ENCODE measurements at regions not wholly inside any gene's neighbourhood (a gene's known extent, or its start where the extent isn't known, plus 50 kb on each side); places are given as distances from the start of the nearest gene placed in this dataset.

- intact Hi-C loops (cut with micrococcal nuclease): no loop called here
- BruUV-seq (replicated peaks): no TSS peak
- Histone ChIP-seq H3K9me2 (ENCODE audit: insufficient read depth) (no peaks in the 10 kb centered on the region), H3K27me3 (ENCODE audit: insufficient read depth, low read length) (no peaks in the 10 kb centered on the region), H3K4me2 (ENCODE audit: low read length) (no peak overlapping the region), H3K9ac (ENCODE audit: low read length) (no peak overlapping the region), H3K79me2 (ENCODE audit: insufficient read depth, low read length) (no peaks in the 10 kb centered on the region), H3K27ac (ENCODE audit: low read depth, low read length) (no peak overlapping the region), H2AFZ (ENCODE audit: low read depth, low read length, poor library complexity, severe bottlenecking) (no peak overlapping the region), H3K4me3 (replicated peaks in 1 of 2; ENCODE audit: low read depth in 1 of 2, low read length in 2 of 2) (no peak overlapping the region), H3K36me3 (ENCODE audit: control insufficient read depth in 1 of 2, insufficient read depth in 2 of 2, low read length in 2 of 2) (no peaks in the 10 kb centered on the region), H3K4me1 (ENCODE audit: control insufficient read depth in 1 of 2, insufficient read depth in 2 of 2, low read length in 2 of 2) (no peaks in the 10 kb centered on the region), H4K20me1 (ENCODE audit: insufficient read depth) (no peaks in the 10 kb centered on the region), H3K9me3 (ENCODE audit: control insufficient read depth in 1 of 2, insufficient read depth in 1 of 2, low read depth in 1 of 2, low read length in 2 of 2) (no peaks in the 10 kb centered on the region)
- ChIA-PET RAD21 (ENCODE audit: low non-redundant PET in 1 of 2, low total read pairs in 2 of 2, uncharacterized antibody in 2 of 2, unreplicated experiment in 2 of 2) (no interaction called here), POLR2A (no interaction called here), CTCF (no interaction called here)
- ATAC-seq (no peak), DNase-seq (ENCODE audit: low read depth, low spot score) (no peak)
- TF ChIP-seq, protein P1, sequence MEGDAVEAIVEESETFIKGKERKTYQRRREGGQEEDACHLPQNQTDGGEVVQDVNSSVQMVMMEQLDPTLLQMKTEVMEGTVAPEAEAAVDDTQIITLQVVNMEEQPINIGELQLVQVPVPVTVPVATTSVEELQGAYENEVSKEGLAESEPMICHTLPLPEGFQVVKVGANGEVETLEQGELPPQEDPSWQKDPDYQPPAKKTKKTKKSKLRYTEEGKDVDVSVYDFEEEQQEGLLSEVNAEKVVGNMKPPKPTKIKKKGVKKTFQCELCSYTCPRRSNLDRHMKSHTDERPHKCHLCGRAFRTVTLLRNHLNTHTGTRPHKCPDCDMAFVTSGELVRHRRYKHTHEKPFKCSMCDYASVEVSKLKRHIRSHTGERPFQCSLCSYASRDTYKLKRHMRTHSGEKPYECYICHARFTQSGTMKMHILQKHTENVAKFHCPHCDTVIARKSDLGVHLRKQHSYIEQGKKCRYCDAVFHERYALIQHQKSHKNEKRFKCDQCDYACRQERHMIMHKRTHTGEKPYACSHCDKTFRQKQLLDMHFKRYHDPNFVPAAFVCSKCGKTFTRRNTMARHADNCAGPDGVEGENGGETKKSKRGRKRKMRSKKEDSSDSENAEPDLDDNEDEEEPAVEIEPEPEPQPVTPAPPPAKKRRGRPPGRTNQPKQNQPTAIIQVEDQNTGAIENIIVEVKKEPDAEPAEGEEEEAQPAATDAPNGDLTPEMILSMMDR (IDR thresholded peaks at IDR 0.05 in 2 of 3, conservative IDR thresholded peaks at IDR 0.05 in 1 of 3; ENCODE audit: borderline replicate concordance in 1 of 3, insufficient read depth in 1 of 3, low read depth in 2 of 3, low read length in 2 of 3): no peak
- TF ChIP-seq POLR2AphosphoS5 (IDR thresholded peaks at IDR 0.05; ENCODE audit: low read depth, low read length): no peak
- no peak for TF ChIP-seq CBX3 (IDR thresholded peaks at IDR 0.05; ENCODE audit: low read depth)
- no peak for TF ChIP-seq ZFX (IDR thresholded peaks at IDR 0.05)
- TF ChIP-seq EZH2phosphoT487 (IDR thresholded peaks at IDR 0.05; ENCODE audit: borderline replicate concordance): no peak
- TF ChIP-seq, protein P2, sequence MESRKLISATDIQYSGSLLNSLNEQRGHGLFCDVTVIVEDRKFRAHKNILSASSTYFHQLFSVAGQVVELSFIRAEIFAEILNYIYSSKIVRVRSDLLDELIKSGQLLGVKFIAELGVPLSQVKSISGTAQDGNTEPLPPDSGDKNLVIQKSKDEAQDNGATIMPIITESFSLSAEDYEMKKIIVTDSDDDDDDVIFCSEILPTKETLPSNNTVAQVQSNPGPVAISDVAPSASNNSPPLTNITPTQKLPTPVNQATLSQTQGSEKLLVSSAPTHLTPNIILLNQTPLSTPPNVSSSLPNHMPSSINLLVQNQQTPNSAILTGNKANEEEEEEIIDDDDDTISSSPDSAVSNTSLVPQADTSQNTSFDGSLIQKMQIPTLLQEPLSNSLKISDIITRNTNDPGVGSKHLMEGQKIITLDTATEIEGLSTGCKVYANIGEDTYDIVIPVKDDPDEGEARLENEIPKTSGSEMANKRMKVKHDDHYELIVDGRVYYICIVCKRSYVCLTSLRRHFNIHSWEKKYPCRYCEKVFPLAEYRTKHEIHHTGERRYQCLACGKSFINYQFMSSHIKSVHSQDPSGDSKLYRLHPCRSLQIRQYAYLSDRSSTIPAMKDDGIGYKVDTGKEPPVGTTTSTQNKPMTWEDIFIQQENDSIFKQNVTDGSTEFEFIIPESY (IDR thresholded peaks at IDR 0.05; ENCODE audit: extremely low read depth, insufficient replicate concordance, low read length): no peak
- no peak for TF ChIP-seq CEBPB (IDR thresholded peaks at IDR 0.05; ENCODE audit: low read depth)
- TF ChIP-seq YY1 (IDR thresholded peaks at IDR 0.05; ENCODE audit: extremely low read depth, insufficient replicate concordance, low read depth, low read length): no peak
Measured at GRCh38 chr1:115912116-115912515, 64.2 kb upstream of the SLC22A15 start.
